ENCODE measurements at regions not wholly inside any gene's neighbourhood (a gene's known extent, or its start where the extent isn't known, plus 50 kb on each side); places are given as distances from the start of the nearest gene placed in this dataset.

- TF ChIP-seq CTCF (IDR thresholded peaks at IDR 0.05) (no peak), EZH2 (IDR thresholded peaks at IDR 0.05; ENCODE audit: borderline replicate concordance, insufficient read depth, low read depth, low read length, poor library complexity, severe bottlenecking) (no peak)
These were observed 1487.3 kb downstream of the TBC1D22A start for GRCh38 chr22:48249713-48250268.
